Caco-2 (cell line): ENCODE measurements at regions not wholly inside any gene's neighbourhood (a gene's known extent, or its start where the extent isn't known, plus 50 kb on each side); places are given as distances from the start of the nearest gene placed in this dataset.

Experiments
- BruUV-seq: library from RNA; stranded (reverse); fragments of 400-500 nt; replicated peaks from 2 replicates; lab custom pipeline; 2021; lab: Mats Ljungman, UMichigan
- CTCF ChIA-PET: fragments of 300-600 bp; sonication (Branson Sonifier 250); formaldehyde crosslinking; loops from one replicate; lab custom pipeline; 2022; ENCODE audit warnings: antibody characterized with exemption; lab: Charles Lee
- POLR2A ChIA-PET: fragments of 300-600 bp; sonication (Branson Sonifier 250); formaldehyde crosslinking; loops from one replicate; lab custom pipeline; 2022; ENCODE audit warnings: antibody characterized with exemption; lab: Charles Lee
- DNase-seq, 2 experiments: peaks; one replicate each; pipeline versions ENCODE4 v3.0.0 to v3.0.0-alpha.2; 2020 to 2022
- H3K27me3 ChIP-seq: replicated peaks from 2 replicates; pipeline ENCODE4 v1.6.0; 2011; ENCODE audit warnings: low read length; ENCODE audit not compliant: control insufficient read depth, insufficient read depth
- H3K36me3 ChIP-seq: 2 replicates; pipeline ENCODE4 v1.5.1; 2011; ENCODE audit warnings: low read length; ENCODE audit not compliant: control insufficient read depth, insufficient read depth
- H3K4me1 ChIP-seq: fragments of 250-450 bp; sonication (Bioruptor Pico); 2 replicates; pipeline ENCODE4 v1.5.1; 2020; ENCODE audit warnings: mild to moderate bottlenecking
- H3K4me3 ChIP-seq: 2 replicates; pipeline ENCODE4 v1.5.1; 2011; ENCODE audit warnings: low read depth, mild to moderate bottlenecking, control low read depth, low read length
- H3K9me3 ChIP-seq: fragments of 250-450 bp; sonication (Bioruptor Pico); 2 replicates; pipeline ENCODE4 v1.5.1; 2020; ENCODE audit warnings: mild to moderate bottlenecking, moderate library complexity
- H3K27ac Mint-ChIP-seq: one replicate; pipeline ENCODE4 v1.8.0; 2022; ENCODE audit warnings: mixed read lengths; ENCODE audit not compliant: unreplicated experiment
- H3K27me3 Mint-ChIP-seq: one replicate; pipeline ENCODE4 v1.8.0; 2022; ENCODE audit warnings: mixed read lengths; ENCODE audit not compliant: insufficient read depth, unreplicated experiment
- H3K36me3 Mint-ChIP-seq: one replicate; pipeline ENCODE4 v1.8.0; 2022; ENCODE audit warnings: mild to moderate bottlenecking, mixed read lengths; ENCODE audit not compliant: insufficient read depth, unreplicated experiment
- H3K4me1 Mint-ChIP-seq: one replicate; pipeline ENCODE4 v1.8.0; 2022; ENCODE audit warnings: low read depth, mixed read lengths; ENCODE audit not compliant: unreplicated experiment
- H3K4me3 Mint-ChIP-seq: one replicate; pipeline ENCODE4 v1.8.0; 2022; ENCODE audit warnings: mild to moderate bottlenecking, moderate library complexity, mixed read lengths; ENCODE audit not compliant: unreplicated experiment
- H3K9me3 Mint-ChIP-seq: one replicate; pipeline ENCODE4 v1.8.0; 2022; ENCODE audit warnings: mixed read lengths; ENCODE audit not compliant: unreplicated experiment
- intact Hi-C: fragments of 100-400 bp; cut with micrococcal nuclease; formaldehyde crosslinking; loops from one replicate; pipeline ENCODE4 v1.10.0; 2022; ENCODE audit not compliant: unreplicated experiment
- TF ChIP-seq, protein P1 (sequence below), 2 experiments: fragments of 200-600 bp in 1 of 2; IDR thresholded peaks; 1 replicate in 1 of 2; 2 replicates in 1 of 2; pipeline versions ENCODE4 v1.5.1 to v1.8.0; 2011 to 2022; ENCODE audit warnings: antibody characterized with exemption in 1 of 2, control low read depth in 1 of 2, inconsistent platforms in 1 of 2, low read depth in 1 of 2, low read length in 1 of 2, mild to moderate bottlenecking in 1 of 2, moderate library complexity in 1 of 2; ENCODE audit not compliant: insufficient read depth in 1 of 2, severe bottlenecking in 1 of 2, unreplicated experiment in 1 of 2

DNA sequence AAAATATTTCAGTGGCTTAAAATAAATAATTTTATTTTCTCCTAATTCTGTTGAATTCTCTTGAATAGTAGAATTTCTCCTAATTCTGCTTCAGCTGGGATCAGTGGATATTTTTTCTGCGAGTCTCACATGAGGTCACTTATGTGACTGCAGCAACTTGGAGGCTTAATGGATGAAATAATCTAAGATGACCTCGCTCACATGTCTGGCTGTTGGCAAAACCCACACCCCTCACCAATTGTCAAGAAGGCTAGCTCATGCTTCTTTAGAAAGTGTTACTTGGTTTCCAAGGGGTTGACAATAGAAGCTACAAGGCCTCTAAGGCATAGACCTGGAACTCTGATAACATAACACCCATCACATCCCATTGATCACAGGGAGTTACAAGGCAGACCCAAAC lies 156.9 kb upstream of the DPYD start:
- no peak for DNase-seq
- Histone ChIP-seq H3K4me1 (no peaks in the 10 kb centered on the region), H3K36me3 (no peaks in the 10 kb centered on the region), H3K27me3 (no peaks in the 10 kb centered on the region), H3K4me3 (no peak overlapping the region), H3K9me3 (no peaks in the 10 kb centered on the region)
- Mint-ChIP-seq H3K27ac (no peak overlapping the region), H3K4me1 (peaks cover 6% of the 10 kb centered on the region), H3K27me3 (no peaks in the 10 kb centered on the region), H3K4me3 (no peak overlapping the region), H3K9me3 (no peaks in the 10 kb centered on the region), H3K36me3 (no peaks in the 10 kb centered on the region)
- POLR2A ChIA-PET = no interaction called here
- CTCF ChIA-PET = no interaction called here
- intact Hi-C loops = no loop called here
- TF ChIP-seq, protein P1, sequence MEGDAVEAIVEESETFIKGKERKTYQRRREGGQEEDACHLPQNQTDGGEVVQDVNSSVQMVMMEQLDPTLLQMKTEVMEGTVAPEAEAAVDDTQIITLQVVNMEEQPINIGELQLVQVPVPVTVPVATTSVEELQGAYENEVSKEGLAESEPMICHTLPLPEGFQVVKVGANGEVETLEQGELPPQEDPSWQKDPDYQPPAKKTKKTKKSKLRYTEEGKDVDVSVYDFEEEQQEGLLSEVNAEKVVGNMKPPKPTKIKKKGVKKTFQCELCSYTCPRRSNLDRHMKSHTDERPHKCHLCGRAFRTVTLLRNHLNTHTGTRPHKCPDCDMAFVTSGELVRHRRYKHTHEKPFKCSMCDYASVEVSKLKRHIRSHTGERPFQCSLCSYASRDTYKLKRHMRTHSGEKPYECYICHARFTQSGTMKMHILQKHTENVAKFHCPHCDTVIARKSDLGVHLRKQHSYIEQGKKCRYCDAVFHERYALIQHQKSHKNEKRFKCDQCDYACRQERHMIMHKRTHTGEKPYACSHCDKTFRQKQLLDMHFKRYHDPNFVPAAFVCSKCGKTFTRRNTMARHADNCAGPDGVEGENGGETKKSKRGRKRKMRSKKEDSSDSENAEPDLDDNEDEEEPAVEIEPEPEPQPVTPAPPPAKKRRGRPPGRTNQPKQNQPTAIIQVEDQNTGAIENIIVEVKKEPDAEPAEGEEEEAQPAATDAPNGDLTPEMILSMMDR (IDR thresholded peaks at IDR 0.05; ENCODE audit: insufficient read depth in 1 of 2, low read depth in 1 of 2, low read length in 1 of 2, severe bottlenecking in 1 of 2, unreplicated experiment in 1 of 2) = no peak
- no TSS peak for BruUV-seq

DNA sequence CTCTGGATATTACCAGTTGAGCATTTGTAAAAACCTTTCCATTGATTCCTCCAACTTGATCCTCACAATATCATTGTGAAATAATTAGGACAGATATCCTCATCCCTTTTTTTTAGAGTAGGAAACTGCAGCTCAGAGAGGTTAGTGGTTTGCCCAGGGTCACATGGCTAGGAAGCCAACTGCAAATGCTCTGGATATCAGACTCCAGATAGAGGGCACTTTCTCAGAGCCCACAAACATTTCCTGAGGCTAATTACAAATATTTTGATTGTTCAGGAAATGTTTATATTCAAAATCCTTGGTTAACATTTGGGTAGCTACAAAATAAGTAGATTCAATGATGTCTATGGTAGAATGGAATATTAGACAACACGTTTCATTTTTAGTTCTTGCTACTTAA lies 154.8 kb upstream of the DPYD start:
- H3K4me3 ChIP-seq = no peak overlapping the region

DNA sequence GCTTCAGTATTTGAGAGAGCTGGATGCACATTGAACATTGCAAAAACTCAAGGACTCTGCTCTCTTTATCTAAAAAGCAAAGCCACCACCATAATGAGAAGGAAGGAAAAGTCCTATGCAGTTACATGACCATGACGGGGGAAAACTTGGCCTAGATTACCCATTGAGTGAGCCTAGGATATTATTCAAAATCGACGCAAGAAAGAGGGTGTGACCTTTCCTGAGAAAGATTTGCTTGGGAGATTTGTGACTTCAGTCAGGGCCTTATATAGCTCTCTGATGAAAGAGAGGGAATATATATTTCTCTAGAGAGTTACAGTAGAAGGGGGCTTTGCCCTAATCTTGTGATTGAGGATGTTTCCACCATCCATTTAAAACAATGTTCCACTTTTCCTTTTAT lies 153.0 kb upstream of the DPYD start:
- Histone ChIP-seq H3K36me3 (no peaks in the 10 kb centered on the region), H3K4me3 (no peak overlapping the region), H3K4me1 (no peaks in the 10 kb centered on the region), H3K9me3 (no peaks in the 10 kb centered on the region), H3K27me3 (no peaks in the 10 kb centered on the region)
- intact Hi-C loops = no loop called here
- Mint-ChIP-seq H3K9me3 (no peaks in the 10 kb centered on the region), H3K27ac (no peak overlapping the region), H3K27me3 (no peaks in the 10 kb centered on the region), H3K4me3 (no peak overlapping the region), H3K4me1 (no peaks in the 10 kb centered on the region), H3K36me3 (no peaks in the 10 kb centered on the region)
- CTCF ChIA-PET = no interaction called here
- BruUV-seq = no TSS peak
- TF ChIP-seq, protein P1 (IDR thresholded peaks at IDR 0.05; ENCODE audit: insufficient read depth in 1 of 2, low read depth in 1 of 2, low read length in 1 of 2, severe bottlenecking in 1 of 2, unreplicated experiment in 1 of 2) = no peak
- POLR2A ChIA-PET = no interaction called here
- no peak for DNase-seq

More for the DNA sequence above, 154.8 kb upstream of the DPYD start:
- TF ChIP-seq, protein P1 (IDR thresholded peaks at IDR 0.05; ENCODE audit: insufficient read depth in 1 of 2, low read depth in 1 of 2, low read length in 1 of 2, severe bottlenecking in 1 of 2, unreplicated experiment in 1 of 2) = no peak
- H3K27me3 ChIP-seq = no peaks in the 10 kb centered on the region
- POLR2A ChIA-PET = no interaction called here
- Mint-ChIP-seq H3K4me3 (no peak overlapping the region), H3K9me3 (no peaks in the 10 kb centered on the region), H3K36me3 (no peaks in the 10 kb centered on the region), H3K4me1 (no peaks in the 10 kb centered on the region), H3K27ac (no peak overlapping the region), H3K27me3 (no peaks in the 10 kb centered on the region)
- CTCF ChIA-PET = no interaction called here
- BruUV-seq = no TSS peak
- H3K9me3 ChIP-seq = no peaks in the 10 kb centered on the region
- intact Hi-C loops = no loop called here
- DNase-seq = no peak
- no peaks in the 10 kb centered on the region for H3K4me1 ChIP-seq
- no peaks in the 10 kb centered on the region for H3K36me3 ChIP-seq
